NCI-H2196 treated with DMSO at 0.1 percent for 48 hours (cell line): ENCODE measurements at regions not wholly inside any gene's neighbourhood (a gene's known extent, or its start where the extent isn't known, plus 50 kb on each side); places are given as distances from the start of the nearest gene placed in this dataset.
"Not testable (repeated sequence)": the region's sequence is repeated elsewhere in the genome, so short reads cannot be mapped to it uniquely, and the experiment has no call there.

ENCODE experiments used
- DNase-seq: peaks from one replicate; lab custom pipeline; 2025; ENCODE audit not compliant: unreplicated experiment; lab: John Stamatoyannopoulos, UW

- DNase-seq: no peak
These were observed 769.1 kb downstream of the CCDC85A start for GRCh38 chr2:56952871-56953270.

GRCh38 chr2:56960581-56960980 is 776.8 kb downstream of the CCDC85A start:
- DNase-seq: no peak

- DNase-seq: no peak
These were observed 778.9 kb downstream of the CCDC85A start for GRCh38 chr2:56962673-56963072.

GRCh38 chr2:56969513-56969912 is 785.7 kb downstream of the CCDC85A start:
- DNase-seq: no peak

- DNase-seq: no peak
These were observed 787.7 kb downstream of the CCDC85A start for GRCh38 chr2:56971383-56971974.

- DNase-seq: no peak
These were observed 797.8 kb downstream of the CCDC85A start for GRCh38 chr2:56981554-56981953.

- DNase-seq: no peak
These were observed 801.8 kb downstream of the CCDC85A start for GRCh38 chr2:56985609-56986008.

- no peak for DNase-seq
These were observed 838.7 kb downstream of the CCDC85A start for GRCh38 chr2:57022496-57022895.

- DNase-seq: no peak
These were observed 861.3 kb downstream of the CCDC85A start for GRCh38 chr2:57044931-57045635.

- DNase-seq: no peak
These were observed 865.5 kb downstream of the CCDC85A start for GRCh38 chr2:57049273-57049672.

- no peak for DNase-seq
These were observed 866.2 kb downstream of the CCDC85A start for GRCh38 chr2:57050007-57050406.

- not testable (repeated sequence) for DNase-seq
These were observed 882.5 kb downstream of the CCDC85A start for GRCh38 chr2:57066301-57066700.

GRCh38 chr2:57075226-57075625 is 891.4 kb downstream of the CCDC85A start:
- no peak for DNase-seq

GRCh38 chr2:57080035-57080434 is 896.2 kb downstream of the CCDC85A start:
- DNase-seq: no peak

- no peak for DNase-seq
These were observed 901.0 kb downstream of the CCDC85A start for GRCh38 chr2:57084697-57085281.

- DNase-seq: no peak
These were observed 909.2 kb downstream of the CCDC85A start for GRCh38 chr2:57093020-57093419.

GRCh38 chr2:57097855-57098254 is 914.1 kb downstream of the CCDC85A start:
- no peak for DNase-seq

GRCh38 chr2:57100436-57100835 is 916.6 kb downstream of the CCDC85A start:
- DNase-seq: no peak

- no peak for DNase-seq
These were observed 921.9 kb downstream of the CCDC85A start for GRCh38 chr2:57105694-57106093.

- no peak for DNase-seq
These were observed 923.6 kb downstream of the CCDC85A start for GRCh38 chr2:57107353-57107752.

GRCh38 chr2:57111531-57111930 is 927.7 kb downstream of the CCDC85A start:
- DNase-seq: no peak

- no peak for DNase-seq
These were observed 927.5 kb upstream of the VRK2 start for GRCh38 chr2:57119141-57119540.
